GM12874 (cell line): ENCODE measurements at regions not wholly inside any gene's neighbourhood (a gene's known extent, or its start where the extent isn't known, plus 50 kb on each side); places are given as distances from the start of the nearest gene placed in this dataset.

Experiments used
- TF ChIP-seq, protein P1 (sequence below): IDR thresholded peaks from 2 replicates; pipeline ENCODE4 v1.5.1; 2011; ENCODE audit warnings: low read depth, mild to moderate bottlenecking, control low read depth, low read length, moderate library complexity; ENCODE audit not compliant: insufficient read depth

DNA sequence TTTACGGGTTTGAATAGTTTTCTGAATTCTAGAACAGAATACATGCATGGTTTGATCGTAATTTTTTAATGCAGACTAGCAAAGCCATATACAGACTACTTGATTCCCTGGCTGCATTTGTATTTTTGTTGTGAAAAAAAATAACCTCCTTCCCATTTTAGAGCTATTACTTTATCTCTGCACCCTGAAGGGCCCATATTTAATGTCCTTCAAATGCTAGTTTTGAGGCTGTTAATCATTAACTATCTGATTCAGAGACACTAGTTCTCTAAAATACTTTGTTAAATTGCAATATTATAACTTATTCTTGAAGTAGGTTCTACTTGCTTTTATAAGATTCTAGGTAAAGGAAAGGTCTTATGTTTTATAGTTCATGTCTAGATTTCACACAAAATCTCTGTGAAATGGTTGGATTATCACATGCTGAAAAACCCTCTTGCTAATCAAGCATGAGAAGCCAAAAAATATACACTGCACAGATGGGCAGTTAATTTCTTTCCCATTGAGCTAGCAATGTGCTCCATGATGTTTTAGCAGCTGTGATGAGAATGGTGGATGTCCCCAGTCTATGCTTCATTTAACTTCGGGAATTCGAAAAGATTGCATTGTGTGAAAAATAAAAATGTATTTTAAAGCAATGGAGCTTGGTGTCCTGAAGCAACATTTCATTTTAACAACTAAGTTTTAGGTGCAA, 634.0 kb upstream of the BCHE start:
- TF ChIP-seq, protein P1, sequence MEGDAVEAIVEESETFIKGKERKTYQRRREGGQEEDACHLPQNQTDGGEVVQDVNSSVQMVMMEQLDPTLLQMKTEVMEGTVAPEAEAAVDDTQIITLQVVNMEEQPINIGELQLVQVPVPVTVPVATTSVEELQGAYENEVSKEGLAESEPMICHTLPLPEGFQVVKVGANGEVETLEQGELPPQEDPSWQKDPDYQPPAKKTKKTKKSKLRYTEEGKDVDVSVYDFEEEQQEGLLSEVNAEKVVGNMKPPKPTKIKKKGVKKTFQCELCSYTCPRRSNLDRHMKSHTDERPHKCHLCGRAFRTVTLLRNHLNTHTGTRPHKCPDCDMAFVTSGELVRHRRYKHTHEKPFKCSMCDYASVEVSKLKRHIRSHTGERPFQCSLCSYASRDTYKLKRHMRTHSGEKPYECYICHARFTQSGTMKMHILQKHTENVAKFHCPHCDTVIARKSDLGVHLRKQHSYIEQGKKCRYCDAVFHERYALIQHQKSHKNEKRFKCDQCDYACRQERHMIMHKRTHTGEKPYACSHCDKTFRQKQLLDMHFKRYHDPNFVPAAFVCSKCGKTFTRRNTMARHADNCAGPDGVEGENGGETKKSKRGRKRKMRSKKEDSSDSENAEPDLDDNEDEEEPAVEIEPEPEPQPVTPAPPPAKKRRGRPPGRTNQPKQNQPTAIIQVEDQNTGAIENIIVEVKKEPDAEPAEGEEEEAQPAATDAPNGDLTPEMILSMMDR, result no peak

DNA sequence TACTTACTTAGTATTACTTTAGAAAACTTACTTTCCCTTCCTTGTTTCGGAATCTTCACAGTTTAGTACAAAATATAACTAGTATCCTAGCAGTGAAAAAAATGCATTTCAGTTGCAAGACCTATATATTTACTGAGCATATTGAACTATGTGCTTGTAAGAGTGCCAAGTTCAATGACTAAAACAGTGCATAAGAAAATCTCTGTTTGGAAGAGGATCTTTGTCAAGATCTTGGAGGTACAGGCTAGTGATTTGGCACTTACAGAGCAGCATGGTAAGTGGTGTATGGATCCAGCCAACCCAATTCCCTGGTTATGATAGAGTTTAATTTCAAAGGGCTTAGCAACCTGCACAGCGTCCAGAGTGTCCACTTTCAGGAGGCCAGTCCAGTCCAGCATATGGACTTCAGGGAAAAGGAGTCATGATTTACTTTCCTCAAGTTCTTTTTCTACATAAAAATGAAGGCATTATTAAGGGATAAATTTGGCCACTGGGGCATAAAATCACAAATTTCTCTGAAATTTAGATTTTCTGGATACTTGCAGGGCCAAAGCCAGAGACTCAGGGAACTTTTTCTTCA, 625.8 kb upstream of the BCHE start:
- TF ChIP-seq, protein P1, result no peak

DNA sequence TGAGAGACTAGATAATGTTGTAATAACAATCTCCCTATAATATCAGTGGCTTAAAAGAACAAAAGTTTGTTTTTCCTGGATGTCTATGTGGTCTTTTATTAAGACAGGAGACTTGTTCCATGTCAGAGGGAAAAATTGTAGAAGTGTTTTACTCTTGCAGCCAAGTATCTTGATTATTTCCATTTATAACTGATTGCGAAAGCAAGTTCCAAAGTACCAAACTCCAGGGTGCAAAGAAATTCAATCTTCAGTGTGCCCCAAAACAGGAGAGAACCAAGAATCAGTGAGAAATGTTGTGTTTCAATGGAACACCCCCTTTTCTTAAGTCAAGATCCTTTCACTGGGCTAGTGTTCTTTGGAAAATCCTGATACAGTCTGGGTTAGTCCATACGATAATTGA, 624.4 kb upstream of the BCHE start:
- TF ChIP-seq, protein P1, result no peak

DNA sequence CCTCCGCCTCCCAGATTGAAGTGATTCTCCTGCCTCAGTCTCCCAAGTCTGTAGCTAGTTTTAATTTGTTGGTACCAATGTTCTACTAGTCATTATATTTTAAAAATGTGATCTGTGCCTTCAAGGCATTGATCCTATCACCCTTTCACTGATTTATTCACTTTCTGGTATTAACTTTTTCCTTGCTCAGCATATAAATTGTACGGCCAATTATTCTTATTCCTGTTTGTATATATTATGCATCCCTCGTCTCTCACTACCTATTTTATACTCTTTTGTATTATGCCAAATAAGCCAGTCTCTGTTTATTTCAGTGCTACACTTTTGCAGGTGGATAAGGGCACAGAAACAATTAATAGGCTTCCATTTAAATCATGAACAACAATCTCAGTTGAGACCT, 620.2 kb upstream of the BCHE start:
- TF ChIP-seq, protein P1, result no peak

DNA sequence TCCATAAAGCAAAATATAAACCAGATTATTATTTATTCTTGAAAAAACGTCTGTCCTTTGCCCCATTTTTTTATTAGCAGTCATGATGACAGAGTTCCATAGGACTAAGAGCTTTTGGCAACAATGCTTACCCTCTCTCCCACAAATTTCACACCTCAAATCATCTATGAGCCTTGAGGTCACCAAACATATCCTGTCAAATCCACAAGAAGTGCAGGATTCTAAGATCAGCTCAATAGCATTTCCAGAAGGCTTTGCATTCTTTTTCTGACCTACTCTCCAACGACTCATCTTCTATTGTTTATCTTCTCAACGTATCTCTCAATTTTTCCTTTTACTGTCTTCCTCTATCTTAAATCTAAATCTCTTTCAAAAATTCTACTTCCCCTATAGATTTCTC, 619.1 kb upstream of the BCHE start:
- TF ChIP-seq, protein P1, result no peak

DNA sequence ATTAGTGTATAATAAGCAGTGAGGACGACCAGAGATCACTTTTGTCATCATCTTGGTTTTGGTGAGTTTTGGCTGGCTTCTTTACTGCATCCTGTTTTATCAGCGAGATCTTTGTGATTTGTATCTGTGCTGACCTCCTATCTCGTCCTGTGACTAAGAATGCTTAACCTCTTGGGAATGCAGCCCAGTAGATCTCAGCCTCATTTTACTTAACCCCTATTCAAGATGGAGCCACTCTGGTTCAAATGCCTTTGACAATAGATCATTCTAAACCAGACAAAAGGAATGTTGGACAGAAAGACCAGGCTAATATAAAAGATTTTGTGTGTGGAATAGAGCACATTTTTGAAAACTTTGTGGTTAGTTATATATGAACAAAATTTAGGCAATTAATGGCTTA, 618.5 kb upstream of the BCHE start:
- TF ChIP-seq, protein P1, result no peak

DNA sequence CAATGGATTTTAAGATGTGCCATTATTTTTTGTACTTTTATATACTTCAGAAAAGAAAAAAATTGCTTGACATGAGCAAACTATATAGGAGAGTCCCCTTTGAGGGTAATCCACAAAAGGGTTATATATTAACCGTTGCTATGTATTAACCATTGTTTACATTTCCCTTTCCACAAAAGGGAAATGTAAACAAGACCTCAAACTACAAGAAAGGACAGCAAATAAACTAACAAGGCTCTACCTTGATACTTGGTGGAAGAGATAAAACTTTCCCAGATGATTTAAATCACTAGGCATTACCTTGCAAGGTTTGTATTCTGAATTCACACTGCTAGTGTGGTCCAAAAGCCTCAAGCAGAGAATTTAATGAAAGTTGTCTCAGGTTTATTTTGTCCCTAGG, 616.3 kb upstream of the BCHE start:
- TF ChIP-seq, protein P1, result no peak
